ENCODE measurements at regions not wholly inside any gene's neighbourhood (a gene's known extent, or its start where the extent isn't known, plus 50 kb on each side); places are given as distances from the start of the nearest gene placed in this dataset.

DNA sequence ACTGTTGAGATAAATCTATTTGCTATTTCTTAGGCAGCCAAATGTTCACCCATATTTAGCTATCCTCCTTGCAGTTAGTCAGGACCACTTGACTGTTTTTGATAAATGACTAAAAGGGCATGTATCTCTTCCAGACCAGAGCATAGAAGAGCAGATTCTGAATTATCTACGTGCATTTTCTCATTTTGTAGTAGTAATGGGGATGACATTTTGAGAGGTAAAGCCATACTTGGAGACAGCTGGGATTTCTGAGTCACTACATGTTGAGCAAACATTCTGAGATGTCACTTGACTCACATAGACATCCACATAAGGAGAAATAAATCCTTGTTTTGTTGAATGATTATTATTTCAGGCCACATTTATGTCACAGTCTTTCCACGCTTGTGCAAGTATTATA, 297.6 kb downstream of the CDH10 start:
- intact Hi-C loops (cut with DNase I; ENCODE audit: low total_unique reads), result no loop called here
- no peaks in the 10 kb centered on the region for H3K27me3 ChIP-seq
- H3K27ac ChIP-seq, result no peak overlapping the region
- TF ChIP-seq, protein P1, sequence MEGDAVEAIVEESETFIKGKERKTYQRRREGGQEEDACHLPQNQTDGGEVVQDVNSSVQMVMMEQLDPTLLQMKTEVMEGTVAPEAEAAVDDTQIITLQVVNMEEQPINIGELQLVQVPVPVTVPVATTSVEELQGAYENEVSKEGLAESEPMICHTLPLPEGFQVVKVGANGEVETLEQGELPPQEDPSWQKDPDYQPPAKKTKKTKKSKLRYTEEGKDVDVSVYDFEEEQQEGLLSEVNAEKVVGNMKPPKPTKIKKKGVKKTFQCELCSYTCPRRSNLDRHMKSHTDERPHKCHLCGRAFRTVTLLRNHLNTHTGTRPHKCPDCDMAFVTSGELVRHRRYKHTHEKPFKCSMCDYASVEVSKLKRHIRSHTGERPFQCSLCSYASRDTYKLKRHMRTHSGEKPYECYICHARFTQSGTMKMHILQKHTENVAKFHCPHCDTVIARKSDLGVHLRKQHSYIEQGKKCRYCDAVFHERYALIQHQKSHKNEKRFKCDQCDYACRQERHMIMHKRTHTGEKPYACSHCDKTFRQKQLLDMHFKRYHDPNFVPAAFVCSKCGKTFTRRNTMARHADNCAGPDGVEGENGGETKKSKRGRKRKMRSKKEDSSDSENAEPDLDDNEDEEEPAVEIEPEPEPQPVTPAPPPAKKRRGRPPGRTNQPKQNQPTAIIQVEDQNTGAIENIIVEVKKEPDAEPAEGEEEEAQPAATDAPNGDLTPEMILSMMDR (IDR thresholded peaks at IDR 0.05), result no peak
- no peaks in the 10 kb centered on the region for H3K9me3 ChIP-seq
- no peak overlapping the region for H3K4me3 ChIP-seq
- no peaks in the 10 kb centered on the region for H3K36me3 ChIP-seq
- H3K4me1 ChIP-seq, result no peaks in the 10 kb centered on the region
- no peak for DNase-seq

DNA sequence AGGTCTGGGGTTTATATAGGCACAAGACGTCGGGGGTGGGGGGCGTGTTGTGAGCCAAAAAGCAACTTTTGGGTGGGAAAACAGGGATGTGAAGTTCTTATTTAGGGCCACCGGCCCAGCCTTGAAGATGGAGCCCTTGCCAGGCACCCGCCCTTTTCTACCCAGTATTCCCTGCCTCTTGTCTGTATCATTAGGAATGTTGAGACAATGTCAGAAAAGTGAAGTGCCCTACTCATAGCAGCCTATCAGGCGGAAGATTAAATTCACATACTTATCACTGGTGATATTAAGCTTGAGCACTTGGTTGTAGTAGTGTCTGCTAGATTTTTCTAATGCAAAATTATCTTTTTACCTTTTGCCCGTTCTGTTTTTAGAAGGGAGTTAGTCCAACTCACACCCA, 293.5 kb downstream of the CDH10 start:
- Histone ChIP-seq H3K4me1 (no peaks in the 10 kb centered on the region), H3K9me3 (no peaks in the 10 kb centered on the region), H3K4me3 (no peak overlapping the region), H3K27me3 (no peaks in the 10 kb centered on the region), H3K27ac (no peak overlapping the region), H3K36me3 (no peaks in the 10 kb centered on the region)
- intact Hi-C loops (cut with DNase I; ENCODE audit: low total_unique reads), result no loop called here
- TF ChIP-seq, protein P1 (IDR thresholded peaks at IDR 0.05), result no peak
- no peak for DNase-seq

DNA sequence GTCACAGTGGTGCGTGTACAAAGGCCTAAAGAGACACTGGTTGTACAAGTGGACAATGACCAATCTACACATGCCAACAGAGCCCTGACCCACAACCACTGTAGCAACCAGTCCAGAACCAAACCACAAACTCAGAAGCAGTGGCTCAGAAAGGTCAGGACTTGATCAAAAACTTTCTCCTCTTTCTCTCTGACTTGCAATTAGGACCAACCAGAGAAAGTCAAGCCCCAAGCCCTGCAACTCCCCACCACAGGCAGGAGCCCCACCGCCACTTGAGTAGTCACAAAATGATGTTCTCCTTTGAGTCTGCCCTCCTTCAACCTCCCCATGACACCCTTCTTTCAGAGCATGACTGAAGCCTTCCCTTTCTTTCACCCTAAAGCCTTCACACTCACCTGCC, 291.8 kb downstream of the CDH10 start:
- TF ChIP-seq, protein P1 (IDR thresholded peaks at IDR 0.05), result no peak

DNA sequence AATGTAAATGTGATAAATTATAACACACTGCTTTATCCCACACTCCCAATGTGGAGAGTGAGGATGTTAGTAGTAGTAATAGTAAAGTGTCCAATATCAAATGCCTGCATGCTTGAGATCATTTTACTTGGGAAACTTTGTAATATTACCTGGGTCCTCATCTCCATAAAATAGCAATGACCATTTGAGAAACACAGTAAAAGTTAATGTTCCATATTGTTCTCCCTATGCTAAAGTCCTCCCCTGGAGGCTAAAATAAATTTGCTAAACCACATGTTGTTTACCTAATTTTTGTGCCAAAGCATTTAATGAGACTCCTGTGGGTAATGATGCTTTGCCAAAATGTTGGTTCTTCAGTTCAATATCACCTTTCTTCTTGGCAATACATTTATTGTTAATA, 291.2 kb downstream of the CDH10 start:
- Histone ChIP-seq H3K27ac (no peak overlapping the region), H3K4me3 (no peak overlapping the region), H3K27me3 (no peaks in the 10 kb centered on the region), H3K36me3 (no peaks in the 10 kb centered on the region), H3K9me3 (no peaks in the 10 kb centered on the region), H3K4me1 (no peaks in the 10 kb centered on the region)
- DNase-seq, result no peak
- TF ChIP-seq, protein P1 (IDR thresholded peaks at IDR 0.05), result no peak
- intact Hi-C loops (cut with DNase I; ENCODE audit: low total_unique reads), result no loop called here

More for the DNA sequence above, 291.8 kb downstream of the CDH10 start:
- H3K27me3 ChIP-seq, result no peaks in the 10 kb centered on the region
- no peaks in the 10 kb centered on the region for H3K4me1 ChIP-seq
- intact Hi-C loops (cut with DNase I; ENCODE audit: low total_unique reads), result no loop called here
- H3K27ac ChIP-seq, result no peak overlapping the region
- DNase-seq, result no peak
- no peaks in the 10 kb centered on the region for H3K36me3 ChIP-seq
- no peak overlapping the region for H3K4me3 ChIP-seq
- H3K9me3 ChIP-seq, result no peaks in the 10 kb centered on the region

DNA sequence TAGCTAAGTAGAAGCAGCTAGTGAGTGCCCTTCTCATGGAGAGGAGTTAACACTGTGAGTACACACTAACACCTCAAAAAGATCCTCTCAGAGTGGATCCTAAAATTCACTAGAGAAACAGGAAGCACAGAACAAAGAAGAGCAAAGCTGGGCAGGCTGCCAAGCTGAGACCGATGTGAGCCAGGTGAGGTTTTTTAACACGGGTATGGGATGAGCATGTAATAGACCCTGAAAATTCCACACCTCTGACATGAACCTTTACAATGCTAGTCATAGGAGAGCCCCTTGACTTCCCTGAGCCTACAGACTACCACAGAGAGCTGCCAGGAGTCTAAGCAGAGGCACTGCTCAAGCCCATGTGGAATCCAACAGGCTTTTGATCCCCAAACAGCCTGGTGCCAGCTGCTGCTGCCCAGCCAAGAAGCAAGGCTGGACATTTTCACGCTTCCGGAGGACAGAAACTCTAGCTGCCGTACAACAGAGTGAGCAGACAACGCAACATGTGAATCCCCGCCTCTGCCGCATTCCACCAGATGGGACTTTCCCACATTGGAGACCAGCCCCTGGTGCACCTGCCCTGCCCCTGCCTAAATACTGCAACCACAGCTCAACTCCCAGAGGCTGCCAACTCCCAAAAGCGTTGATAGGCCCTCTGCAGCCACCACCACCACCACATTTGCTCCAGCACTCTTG, 280.8 kb downstream of the CDH10 start:
- no peaks in the 10 kb centered on the region for H3K27me3 ChIP-seq
- TF ChIP-seq, protein P1 (IDR thresholded peaks at IDR 0.05), result no peak
- no peak overlapping the region for H3K4me3 ChIP-seq
- no peaks in the 10 kb centered on the region for H3K36me3 ChIP-seq
- no peak overlapping the region for H3K27ac ChIP-seq
- no peaks in the 10 kb centered on the region for H3K9me3 ChIP-seq
- H3K4me1 ChIP-seq, result no peaks in the 10 kb centered on the region
- DNase-seq, result no peak
- intact Hi-C loops (cut with DNase I; ENCODE audit: low total_unique reads), result no loop called here

DNA sequence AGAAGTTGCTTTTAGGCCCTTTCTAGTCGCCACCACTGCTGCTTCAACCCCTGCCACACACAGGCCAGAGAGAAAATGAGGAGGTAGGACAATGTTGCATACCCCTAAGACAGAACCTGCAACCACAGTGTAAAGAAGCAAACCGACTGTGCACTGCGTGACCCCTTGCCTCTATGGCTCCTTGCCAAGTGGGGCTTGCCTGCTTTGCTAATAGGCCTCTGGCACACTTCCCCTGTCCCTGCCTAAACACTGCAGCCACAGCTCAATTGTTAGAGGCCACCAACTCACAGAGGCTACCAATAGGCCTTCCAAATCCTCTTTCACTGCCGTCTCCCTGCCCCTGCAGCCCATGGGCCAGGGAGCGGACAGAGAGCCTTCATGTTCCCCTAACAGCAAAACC, 280.1 kb downstream of the CDH10 start:
- intact Hi-C loops (cut with DNase I; ENCODE audit: low total_unique reads), result no loop called here
- no peaks in the 10 kb centered on the region for H3K4me1 ChIP-seq
- H3K4me3 ChIP-seq, result no peak overlapping the region
- H3K27ac ChIP-seq, result no peak overlapping the region
- no peaks in the 10 kb centered on the region for H3K27me3 ChIP-seq
- DNase-seq, result no peak
- no peaks in the 10 kb centered on the region for H3K36me3 ChIP-seq
- TF ChIP-seq, protein P1 (IDR thresholded peaks at IDR 0.05), result no peak
- no peaks in the 10 kb centered on the region for H3K9me3 ChIP-seq

All from tibial artery (tissue), 4 donors.